Upper lobe of left lung (tissue), 4 donors: ENCODE measurements at regions not wholly inside any gene's neighbourhood (a gene's known extent, or its start where the extent isn't known, plus 50 kb on each side); places are given as distances from the start of the nearest gene placed in this dataset.

Experiments
- EP300 ChIP-seq, 4 donors: sonication (generic); formaldehyde crosslinking; IDR thresholded peaks; one replicate each; pipeline ENCODE4 v1.5.1; 2017; ENCODE audit warnings: antibody characterized with exemption in 4 of 4, control low read depth in 2 of 4
- POLR2AphosphoS5 ChIP-seq, 2 donors: sonication (generic); formaldehyde crosslinking; IDR thresholded peaks; one replicate each; pipeline ENCODE4 v1.5.1; 2017; ENCODE audit warnings: antibody characterized with exemption in 2 of 2
- TF ChIP-seq, protein P1 (sequence below), 6 experiments: fragments of 450-650 bp in 4 of 6; fragments of 200-600 bp in 2 of 6; sonication (generic) in 2 of 6; IDR thresholded peaks; one replicate each; pipeline ENCODE4 v1.5.1; 2016 to 2019; ENCODE audit warnings: antibody characterized with exemption in 6 of 6

DNA sequence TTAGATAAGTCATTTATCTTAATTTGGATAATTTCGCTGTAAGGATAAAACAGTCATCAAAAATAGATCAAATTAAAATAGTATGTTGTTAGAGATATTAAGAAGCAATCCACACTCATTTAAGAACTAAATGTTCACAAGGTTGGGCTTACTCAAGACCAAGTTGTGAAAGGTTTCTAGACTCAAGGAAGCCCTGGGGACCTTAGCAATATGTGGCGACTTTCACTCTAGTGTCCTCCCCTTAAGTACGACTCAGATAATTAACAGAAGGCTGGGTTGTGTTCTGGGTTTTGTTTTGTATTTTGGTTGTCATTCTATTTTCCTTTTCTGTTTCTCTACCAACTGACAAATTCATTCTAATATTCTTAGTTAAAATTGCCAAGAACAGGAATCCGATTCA is 1008.0 kb downstream of the PCDH9 start:
- TF ChIP-seq, protein P1, sequence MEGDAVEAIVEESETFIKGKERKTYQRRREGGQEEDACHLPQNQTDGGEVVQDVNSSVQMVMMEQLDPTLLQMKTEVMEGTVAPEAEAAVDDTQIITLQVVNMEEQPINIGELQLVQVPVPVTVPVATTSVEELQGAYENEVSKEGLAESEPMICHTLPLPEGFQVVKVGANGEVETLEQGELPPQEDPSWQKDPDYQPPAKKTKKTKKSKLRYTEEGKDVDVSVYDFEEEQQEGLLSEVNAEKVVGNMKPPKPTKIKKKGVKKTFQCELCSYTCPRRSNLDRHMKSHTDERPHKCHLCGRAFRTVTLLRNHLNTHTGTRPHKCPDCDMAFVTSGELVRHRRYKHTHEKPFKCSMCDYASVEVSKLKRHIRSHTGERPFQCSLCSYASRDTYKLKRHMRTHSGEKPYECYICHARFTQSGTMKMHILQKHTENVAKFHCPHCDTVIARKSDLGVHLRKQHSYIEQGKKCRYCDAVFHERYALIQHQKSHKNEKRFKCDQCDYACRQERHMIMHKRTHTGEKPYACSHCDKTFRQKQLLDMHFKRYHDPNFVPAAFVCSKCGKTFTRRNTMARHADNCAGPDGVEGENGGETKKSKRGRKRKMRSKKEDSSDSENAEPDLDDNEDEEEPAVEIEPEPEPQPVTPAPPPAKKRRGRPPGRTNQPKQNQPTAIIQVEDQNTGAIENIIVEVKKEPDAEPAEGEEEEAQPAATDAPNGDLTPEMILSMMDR (IDR thresholded peaks at IDR 0.05): no peak
- TF ChIP-seq POLR2AphosphoS5 (IDR thresholded peaks at IDR 0.05): no peak
- TF ChIP-seq EP300 (IDR thresholded peaks at IDR 0.05): no peak
